GM12878 (cell line): ENCODE measurements at regions not wholly inside any gene's neighbourhood (a gene's known extent, or its start where the extent isn't known, plus 50 kb on each side); places are given as distances from the start of the nearest gene placed in this dataset.

ENCODE experiments used
- ATAC-seq: fragments of 200-7000 bp; cut with Tn5 transposase; 3 replicates; pipeline ENCODE4 v1.9.1; 2020; ENCODE audit warnings: mild to moderate bottlenecking, moderate library complexity
- BruUV-seq: library from RNA; stranded (reverse); fragments of 400-500 nt; replicated peaks from 2 replicates; lab custom pipeline; 2021; lab: Mats Ljungman, UMichigan
- CTCF ChIA-PET: fragments of 300-600 bp; sonication (Branson Sonifier 250); formaldehyde crosslinking; extraction: SDS; loops from one replicate; lab custom pipeline; 2021; ENCODE audit warnings: inconsistent platforms; lab: Yijun Ruan, JAX
- POLR2A ChIA-PET: fragments of 350-600 bp; formaldehyde crosslinking; extraction: SDS; loops from one replicate; lab custom pipeline; 2021; ENCODE audit warnings: inconsistent platforms; lab: Charles Lee
- RAD21 ChIA-PET: fragments of 300-600 bp; sonication (Branson Sonifier 250); formaldehyde crosslinking; loops from one replicate; lab custom pipeline; 2023; ENCODE audit warnings: antibody characterized with exemption; ENCODE audit not compliant: unreplicated experiment; lab: Charles Lee
- SMC1A ChIA-PET: fragments of 300-600 bp; sonication (Branson Sonifier 250); formaldehyde crosslinking; loops from one replicate; lab custom pipeline; 2023; ENCODE audit not compliant: unreplicated experiment, uncharacterized antibody; lab: Charles Lee
- DNase-seq: peaks from one replicate; pipeline ENCODE4 v3.0.0-alpha.2; 2011; ENCODE audit warnings: low read depth, low spot score
- FAIRE-seq: peaks from 3 replicates; lab custom pipeline; 2011; peaks lifted over from hg19 to GRCh38; lab: Jason Lieb, UNC
- H2AFZ ChIP-seq: 2 replicates; pipeline ENCODE4 v1.6.0; 2011; ENCODE audit warnings: low read depth, low read length, control low read depth; ENCODE audit not compliant: control insufficient read depth
- H3K27ac ChIP-seq: 2 replicates; pipeline ENCODE4 v1.5.1; 2011; ENCODE audit warnings: control low read depth; ENCODE audit not compliant: control insufficient read depth, insufficient read depth
- H3K27me3 ChIP-seq, 2 experiments: replicated peaks in 1 of 2; 2 replicates each; pipeline versions ENCODE4 v1.6.0 to v1.6.1; 2011; ENCODE audit warnings: low read length in 1 of 2; ENCODE audit not compliant: control insufficient read depth in 2 of 2, insufficient read depth in 2 of 2
- H3K36me3 ChIP-seq, 2 experiments: 2 replicates each; pipeline ENCODE4 v1.5.1; 2011; ENCODE audit warnings: low read length in 1 of 2; ENCODE audit not compliant: control insufficient read depth in 2 of 2, insufficient read depth in 2 of 2
- H3K4me1 ChIP-seq: 2 replicates; pipeline ENCODE4 v1.6.1; 2011; ENCODE audit warnings: mild to moderate bottlenecking, low read length, moderate library complexity, mixed read lengths; ENCODE audit not compliant: control insufficient read depth, insufficient read depth
- H3K4me2 ChIP-seq: 2 replicates; pipeline ENCODE4 v1.6.0; 2011; ENCODE audit warnings: control low read depth; ENCODE audit not compliant: control insufficient read depth, insufficient read depth
- H3K4me3 ChIP-seq: fragments of 200-600 bp; sonication (generic); 2 replicates; pipeline ENCODE4 v1.5.1; 2016
- H3K79me2 ChIP-seq: 2 replicates; pipeline ENCODE4 v1.6.0; 2011; ENCODE audit warnings: low read length; ENCODE audit not compliant: control insufficient read depth, insufficient read depth
- H3K9ac ChIP-seq: 2 replicates; pipeline ENCODE4 v1.8.0; 2011; ENCODE audit warnings: low read length, control low read depth, mixed read lengths; ENCODE audit not compliant: control insufficient read depth, insufficient read depth
- H3K9me3 ChIP-seq: replicated peaks from 3 replicates; pipeline ENCODE4 v1.5.1; 2011; ENCODE audit warnings: mild to moderate bottlenecking, low read length; ENCODE audit not compliant: control insufficient read depth, insufficient read depth
- H4K20me1 ChIP-seq: 2 replicates; pipeline ENCODE4 v1.6.0; 2011; ENCODE audit not compliant: control insufficient read depth, insufficient read depth
- KAT2A ChIP-seq: conservative IDR thresholded peaks from 2 replicates; pipeline ENCODE4 v1.6.1; 2011; ENCODE audit warnings: low read depth, low read length; ENCODE audit not compliant: control insufficient read depth
- NR2C1 ChIP-seq: fragments of 450-650 bp; IDR thresholded peaks from 2 replicates; pipeline ENCODE4 v1.6.1; 2017; ENCODE audit warnings: antibody characterized with exemption, mild to moderate bottlenecking, moderate library complexity
- ZNF217 ChIP-seq: fragments of 450-650 bp; IDR thresholded peaks from 2 replicates; pipeline ENCODE4 v1.6.1; 2017; ENCODE audit warnings: antibody characterized with exemption, mild to moderate bottlenecking
- WGBS: methylation state at CpG from one replicate; pipeline ENCODE4 v1.1.6; 2016; ENCODE audit warnings: low lambda C conversion rate; ENCODE audit not compliant: insufficient replicate concordance, insufficient coverage; ENCODE audit errors: missing lambda C conversion rate; 5-methylcytosine and 5-hydroxymethylcytosine counted together
- in situ Hi-C: fragments of 300-500 bp; cut with MboI; formaldehyde crosslinking; loops from 9 replicates; pipeline ENCODE4 v1.14.3; 2018; ENCODE audit warnings: mixed read lengths
- intact Hi-C: fragments of 100-400 bp; cut with micrococcal nuclease; formaldehyde crosslinking; loops from one replicate; pipeline ENCODE4 v1.14.2; 2022; ENCODE audit not compliant: unreplicated experiment
- TF ChIP-seq, protein P1 (sequence below): fragments of 450-650 bp; IDR thresholded peaks from 2 replicates; pipeline ENCODE4 v1.6.1; 2017; ENCODE audit warnings: mild to moderate bottlenecking, moderate library complexity
- TF ChIP-seq, protein P2 (sequence below): fragments of 450-650 bp; formaldehyde crosslinking; IDR thresholded peaks from 2 replicates; pipeline ENCODE4 v1.4.0; 2022; ENCODE audit warnings: mild to moderate bottlenecking, moderate library complexity

DNA sequence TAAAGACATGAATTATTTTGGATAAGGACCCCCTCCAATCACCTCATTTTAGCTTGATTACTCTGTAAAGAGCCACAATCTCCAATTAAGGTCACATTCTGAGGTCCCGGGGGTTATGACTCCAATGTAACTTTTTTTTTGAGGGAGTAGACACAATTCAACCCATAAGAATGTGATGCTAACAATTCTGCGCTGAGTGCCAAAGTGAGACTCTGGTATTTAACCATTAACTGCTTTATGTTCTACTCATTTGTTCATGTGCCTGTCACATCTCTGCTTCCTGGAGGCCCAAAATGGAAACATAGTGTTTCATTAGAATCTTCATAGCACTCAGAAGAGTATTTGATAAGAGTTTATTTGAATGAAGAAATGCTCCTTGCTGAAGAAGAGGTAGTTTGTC is 234.8 kb downstream of the CPE start:
- no peak overlapping the region for H3K9ac ChIP-seq
- RAD21 ChIA-PET: no interaction called here
- H3K4me3 ChIP-seq: no peak overlapping the region
- CTCF ChIA-PET: no interaction called here
- H3K4me1 ChIP-seq: no peaks in the 10 kb centered on the region
- no peak overlapping the region for H2AFZ ChIP-seq
- no peak overlapping the region for H3K27ac ChIP-seq
- no peaks in the 10 kb centered on the region for H3K36me3 ChIP-seq
- FAIRE-seq: no peak
- intact Hi-C loops: no loop called here
- SMC1A ChIA-PET: no interaction called here
- DNase-seq: no peak
- H3K4me2 ChIP-seq: no peak overlapping the region
- no TSS peak for BruUV-seq
- POLR2A ChIA-PET: no interaction called here
- no peaks in the 10 kb centered on the region for H3K9me3 ChIP-seq
- H4K20me1 ChIP-seq: no peaks in the 10 kb centered on the region
- no peaks in the 10 kb centered on the region for H3K27me3 ChIP-seq
- in situ Hi-C loops: no loop called here
- H3K79me2 ChIP-seq: no peaks in the 10 kb centered on the region
- no peak for ATAC-seq
- 50% methylated on average over 2 of the region's 2 CpGs for WGBS
- TF ChIP-seq, protein P1, sequence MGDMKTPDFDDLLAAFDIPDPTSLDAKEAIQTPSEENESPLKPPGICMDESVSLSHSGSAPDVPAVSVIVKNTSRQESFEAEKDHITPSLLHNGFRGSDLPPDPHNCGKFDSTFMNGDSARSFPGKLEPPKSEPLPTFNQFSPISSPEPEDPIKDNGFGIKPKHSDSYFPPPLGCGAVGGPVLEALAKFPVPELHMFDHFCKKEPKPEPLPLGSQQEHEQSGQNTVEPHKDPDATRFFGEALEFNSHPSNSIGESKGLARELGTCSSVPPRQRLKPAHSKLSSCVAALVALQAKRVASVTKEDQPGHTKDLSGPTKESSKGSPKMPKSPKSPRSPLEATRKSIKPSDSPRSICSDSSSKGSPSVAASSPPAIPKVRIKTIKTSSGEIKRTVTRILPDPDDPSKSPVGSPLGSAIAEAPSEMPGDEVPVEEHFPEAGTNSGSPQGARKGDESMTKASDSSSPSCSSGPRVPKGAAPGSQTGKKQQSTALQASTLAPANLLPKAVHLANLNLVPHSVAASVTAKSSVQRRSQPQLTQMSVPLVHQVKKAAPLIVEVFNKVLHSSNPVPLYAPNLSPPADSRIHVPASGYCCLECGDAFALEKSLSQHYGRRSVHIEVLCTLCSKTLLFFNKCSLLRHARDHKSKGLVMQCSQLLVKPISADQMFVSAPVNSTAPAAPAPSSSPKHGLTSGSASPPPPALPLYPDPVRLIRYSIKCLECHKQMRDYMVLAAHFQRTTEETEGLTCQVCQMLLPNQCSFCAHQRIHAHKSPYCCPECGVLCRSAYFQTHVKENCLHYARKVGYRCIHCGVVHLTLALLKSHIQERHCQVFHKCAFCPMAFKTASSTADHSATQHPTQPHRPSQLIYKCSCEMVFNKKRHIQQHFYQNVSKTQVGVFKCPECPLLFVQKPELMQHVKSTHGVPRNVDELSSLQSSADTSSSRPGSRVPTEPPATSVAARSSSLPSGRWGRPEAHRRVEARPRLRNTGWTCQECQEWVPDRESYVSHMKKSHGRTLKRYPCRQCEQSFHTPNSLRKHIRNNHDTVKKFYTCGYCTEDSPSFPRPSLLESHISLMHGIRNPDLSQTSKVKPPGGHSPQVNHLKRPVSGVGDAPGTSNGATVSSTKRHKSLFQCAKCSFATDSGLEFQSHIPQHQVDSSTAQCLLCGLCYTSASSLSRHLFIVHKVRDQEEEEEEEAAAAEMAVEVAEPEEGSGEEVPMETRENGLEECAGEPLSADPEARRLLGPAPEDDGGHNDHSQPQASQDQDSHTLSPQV: no peak
- TF ChIP-seq, protein P2, sequence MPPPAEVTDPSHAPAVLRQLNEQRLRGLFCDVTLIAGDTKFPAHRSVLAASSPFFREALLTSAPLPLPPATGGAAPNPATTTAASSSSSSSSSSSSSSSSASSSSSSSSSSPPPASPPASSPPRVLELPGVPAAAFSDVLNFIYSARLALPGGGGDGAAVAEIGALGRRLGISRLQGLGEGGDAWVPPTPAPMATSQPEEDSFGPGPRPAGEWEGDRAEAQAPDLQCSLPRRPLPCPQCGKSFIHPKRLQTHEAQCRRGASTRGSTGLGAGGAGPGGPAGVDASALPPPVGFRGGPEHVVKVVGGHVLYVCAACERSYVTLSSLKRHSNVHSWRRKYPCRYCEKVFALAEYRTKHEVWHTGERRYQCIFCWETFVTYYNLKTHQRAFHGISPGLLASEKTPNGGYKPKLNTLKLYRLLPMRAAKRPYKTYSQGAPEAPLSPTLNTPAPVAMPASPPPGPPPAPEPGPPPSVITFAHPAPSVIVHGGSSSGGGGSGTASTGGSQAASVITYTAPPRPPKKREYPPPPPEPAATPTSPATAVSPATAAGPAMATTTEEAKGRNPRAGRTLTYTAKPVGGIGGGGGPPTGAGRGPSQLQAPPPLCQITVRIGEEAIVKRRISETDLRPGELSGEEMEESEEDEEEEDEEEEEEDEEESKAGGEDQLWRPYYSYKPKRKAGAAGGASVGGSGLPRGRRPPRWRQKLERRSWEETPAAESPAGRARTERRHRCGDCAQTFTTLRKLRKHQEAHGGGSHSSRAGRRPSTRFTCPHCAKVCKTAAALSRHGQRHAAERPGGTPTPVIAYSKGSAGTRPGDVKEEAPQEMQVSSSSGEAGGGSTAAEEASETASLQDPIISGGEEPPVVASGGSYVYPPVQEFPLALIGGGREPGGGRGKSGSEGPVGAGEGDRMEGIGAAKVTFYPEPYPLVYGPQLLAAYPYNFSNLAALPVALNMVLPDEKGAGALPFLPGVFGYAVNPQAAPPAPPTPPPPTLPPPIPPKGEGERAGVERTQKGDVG (CRISPR knock-in tag): no peak
- TF ChIP-seq NR2C1 (no peak), KAT2A (no peak), ZNF217 (no peak)
